ENCODE measurements at regions not wholly inside any gene's neighbourhood (a gene's known extent, or its start where the extent isn't known, plus 50 kb on each side); places are given as distances from the start of the nearest gene placed in this dataset.

GRCh38 chr7:68733219-68734153 is 864.8 kb upstream of the AUTS2 start:
- Histone ChIP-seq H3K4me3 (ENCODE audit: low read length) (no peak overlapping the region), H2BK120ac (ENCODE audit: low read depth, low read length) (no peak overlapping the region), H2BK15ac (replicated peaks; ENCODE audit: low read depth) (no peak overlapping the region), H3K9ac (ENCODE audit: low read length) (no peak overlapping the region), H4K5ac (ENCODE audit: low read length) (no peak overlapping the region), H3K79me1 (ENCODE audit: low read length) (no peaks in the 10 kb centered on the region), H3K4me2 (ENCODE audit: low read length) (no peak overlapping the region), H3K18ac (ENCODE audit: low read length) (no peak overlapping the region), H3K79me2 (ENCODE audit: control insufficient read depth, insufficient read depth, low read length) (no peaks in the 10 kb centered on the region), H3K4me1 (ENCODE audit: control insufficient read depth, low read depth, low read length) (no peaks in the 10 kb centered on the region), H3K56ac (ENCODE audit: low read length) (no peak overlapping the region), H2BK5ac (ENCODE audit: low read length) (no peak overlapping the region), H3K23ac (ENCODE audit: low read length) (no peak overlapping the region), H2AK5ac (ENCODE audit: low read length) (no peak overlapping the region), H3K4ac (ENCODE audit: low read depth, low read length) (no peak overlapping the region), H3K27ac (ENCODE audit: low read depth, low read length) (no peak overlapping the region), H3K27me3 (ENCODE audit: insufficient read depth, low read length, poor library complexity) (no peaks in the 10 kb centered on the region), H3K36me3 (ENCODE audit: control insufficient read depth, insufficient read depth, low read length) (no peaks in the 10 kb centered on the region), H4K8ac (ENCODE audit: low read depth, low read length) (no peak overlapping the region)
- no peak for DNase-seq
- no CpG with 5 or more reads among the region's 8 CpGs for whole genome bisulfite sequencing (ENCODE audit: extremely low coverage, insufficient coverage, low lambda C conversion rate)

- H3K27me3 ChIP-seq (ENCODE audit: insufficient read depth, low read length, poor library complexity), result no peaks in the 10 kb centered on the region
- no peak overlapping the region for H2AK5ac ChIP-seq (ENCODE audit: low read length)
- no peak overlapping the region for H2BK5ac ChIP-seq (ENCODE audit: low read length)
- no peak overlapping the region for H4K5ac ChIP-seq (ENCODE audit: low read length)
- H2BK15ac ChIP-seq (replicated peaks; ENCODE audit: low read depth), result no peak overlapping the region
- no peak overlapping the region for H3K4ac ChIP-seq (ENCODE audit: low read depth, low read length)
- no peak overlapping the region for H3K27ac ChIP-seq (ENCODE audit: low read depth, low read length)
- no peak overlapping the region for H3K23ac ChIP-seq (ENCODE audit: low read length)
- H3K56ac ChIP-seq (ENCODE audit: low read length), result no peak overlapping the region
- H2BK120ac ChIP-seq (ENCODE audit: low read depth, low read length), result no peak overlapping the region
- H3K9ac ChIP-seq (ENCODE audit: low read length), result no peak overlapping the region
- H3K4me3 ChIP-seq (ENCODE audit: low read length), result no peak overlapping the region
- no peaks in the 10 kb centered on the region for H3K79me1 ChIP-seq (ENCODE audit: low read length)
- no peaks in the 10 kb centered on the region for H3K4me1 ChIP-seq (ENCODE audit: control insufficient read depth, low read depth, low read length)
- DNase-seq, result no peak
- H3K18ac ChIP-seq (ENCODE audit: low read length), result no peak overlapping the region
- no peak overlapping the region for H4K8ac ChIP-seq (ENCODE audit: low read depth, low read length)
- no peaks in the 10 kb centered on the region for H3K36me3 ChIP-seq (ENCODE audit: control insufficient read depth, insufficient read depth, low read length)
- no peaks in the 10 kb centered on the region for H3K79me2 ChIP-seq (ENCODE audit: control insufficient read depth, insufficient read depth, low read length)
- H3K4me2 ChIP-seq (ENCODE audit: low read length), result no peak overlapping the region
- no CpG with 5 or more reads among the region's 5 CpGs for WGBS (ENCODE audit: extremely low coverage, insufficient coverage, low lambda C conversion rate)
Observed at GRCh38 chr7:68734431-68734830, 863.8 kb upstream of the AUTS2 start.

- Histone ChIP-seq H3K36me3 (ENCODE audit: control insufficient read depth, insufficient read depth, low read length) (no peaks in the 10 kb centered on the region), H2AK5ac (ENCODE audit: low read length) (no peak overlapping the region), H3K18ac (ENCODE audit: low read length) (no peak overlapping the region), H2BK5ac (ENCODE audit: low read length) (no peak overlapping the region), H3K4me3 (ENCODE audit: low read length) (no peak overlapping the region), H3K27ac (ENCODE audit: low read depth, low read length) (no peak overlapping the region), H3K23ac (ENCODE audit: low read length) (no peak overlapping the region), H3K79me1 (ENCODE audit: low read length) (no peaks in the 10 kb centered on the region), H3K4me1 (ENCODE audit: control insufficient read depth, low read depth, low read length) (no peaks in the 10 kb centered on the region), H2BK120ac (ENCODE audit: low read depth, low read length) (no peak overlapping the region), H4K5ac (ENCODE audit: low read length) (no peak overlapping the region), H2BK15ac (replicated peaks; ENCODE audit: low read depth) (no peak overlapping the region), H3K27me3 (ENCODE audit: insufficient read depth, low read length, poor library complexity) (no peaks in the 10 kb centered on the region), H3K56ac (ENCODE audit: low read length) (no peak overlapping the region), H4K8ac (ENCODE audit: low read depth, low read length) (no peak overlapping the region), H3K4me2 (ENCODE audit: low read length) (no peak overlapping the region), H3K9ac (ENCODE audit: low read length) (no peak overlapping the region), H3K4ac (ENCODE audit: low read depth, low read length) (no peak overlapping the region), H3K79me2 (ENCODE audit: control insufficient read depth, insufficient read depth, low read length) (no peaks in the 10 kb centered on the region)
- DNase-seq, result no peak
- WGBS (ENCODE audit: extremely low coverage, insufficient coverage, low lambda C conversion rate), result no CpG with 5 or more reads among the region's 5 CpGs
Observed at GRCh38 chr7:68739306-68739705, 859.0 kb upstream of the AUTS2 start.

GRCh38 chr7:68744036-68744435 is 854.2 kb upstream of the AUTS2 start:
- Histone ChIP-seq H3K4me2 (ENCODE audit: low read length) (no peak overlapping the region), H3K27me3 (ENCODE audit: insufficient read depth, low read length, poor library complexity) (no peaks in the 10 kb centered on the region), H2BK15ac (replicated peaks; ENCODE audit: low read depth) (no peak overlapping the region), H3K27ac (ENCODE audit: low read depth, low read length) (no peak overlapping the region), H3K23ac (ENCODE audit: low read length) (no peak overlapping the region), H3K56ac (ENCODE audit: low read length) (no peak overlapping the region), H2BK5ac (ENCODE audit: low read length) (no peak overlapping the region), H3K4ac (ENCODE audit: low read depth, low read length) (no peak overlapping the region), H3K79me1 (ENCODE audit: low read length) (no peaks in the 10 kb centered on the region), H3K4me1 (ENCODE audit: control insufficient read depth, low read depth, low read length) (no peaks in the 10 kb centered on the region), H2BK120ac (ENCODE audit: low read depth, low read length) (no peak overlapping the region), H3K4me3 (ENCODE audit: low read length) (no peak overlapping the region), H3K9ac (ENCODE audit: low read length) (no peak overlapping the region), H4K5ac (ENCODE audit: low read length) (no peak overlapping the region), H3K79me2 (ENCODE audit: control insufficient read depth, insufficient read depth, low read length) (no peaks in the 10 kb centered on the region), H3K18ac (ENCODE audit: low read length) (no peak overlapping the region), H3K36me3 (ENCODE audit: control insufficient read depth, insufficient read depth, low read length) (no peaks in the 10 kb centered on the region), H2AK5ac (ENCODE audit: low read length) (no peak overlapping the region), H4K8ac (ENCODE audit: low read depth, low read length) (no peak overlapping the region)
- WGBS (ENCODE audit: extremely low coverage, insufficient coverage, low lambda C conversion rate), result 100% methylated on average over 1 of the region's 5 CpGs
- DNase-seq, result no peak

GRCh38 chr7:68748934-68749900 is 849.1 kb upstream of the AUTS2 start:
- Histone ChIP-seq H3K36me3 (ENCODE audit: control insufficient read depth, insufficient read depth, low read length) (no peaks in the 10 kb centered on the region), H3K27me3 (ENCODE audit: insufficient read depth, low read length, poor library complexity) (no peaks in the 10 kb centered on the region), H4K8ac (ENCODE audit: low read depth, low read length) (no peak overlapping the region), H3K4me1 (ENCODE audit: control insufficient read depth, low read depth, low read length) (no peaks in the 10 kb centered on the region), H2BK120ac (ENCODE audit: low read depth, low read length) (no peak overlapping the region), H3K27ac (ENCODE audit: low read depth, low read length) (no peak overlapping the region), H3K23ac (ENCODE audit: low read length) (no peak overlapping the region), H3K18ac (ENCODE audit: low read length) (no peak overlapping the region), H2BK5ac (ENCODE audit: low read length) (no peak overlapping the region), H3K4me3 (ENCODE audit: low read length) (no peak overlapping the region), H2AK5ac (ENCODE audit: low read length) (no peak overlapping the region), H3K4ac (ENCODE audit: low read depth, low read length) (no peak overlapping the region), H2BK15ac (replicated peaks; ENCODE audit: low read depth) (no peak overlapping the region), H4K5ac (ENCODE audit: low read length) (no peak overlapping the region), H3K9ac (ENCODE audit: low read length) (no peak overlapping the region), H3K79me1 (ENCODE audit: low read length) (no peaks in the 10 kb centered on the region), H3K56ac (ENCODE audit: low read length) (no peak overlapping the region), H3K4me2 (ENCODE audit: low read length) (no peak overlapping the region), H3K79me2 (ENCODE audit: control insufficient read depth, insufficient read depth, low read length) (no peaks in the 10 kb centered on the region)
- no peak for DNase-seq
- no CpG with 5 or more reads among the region's 14 CpGs for WGBS (ENCODE audit: extremely low coverage, insufficient coverage, low lambda C conversion rate)
